ENCODE measurements at regions not wholly inside any gene's neighbourhood (a gene's known extent, or its start where the extent isn't known, plus 50 kb on each side); places are given as distances from the start of the nearest gene placed in this dataset.

GRCh38 chr5:10059556-10059955 is 190.1 kb downstream of the ATPSCKMT start:
- no peak overlapping the region for H3K4me2 ChIP-seq (ENCODE audit: low read length)
- no peaks in the 10 kb centered on the region for H3K79me2 ChIP-seq (ENCODE audit: insufficient read depth, low read length)
- H3K27ac ChIP-seq (ENCODE audit: low read depth, low read length, poor library complexity, severe bottlenecking): no peak overlapping the region
- no peaks in the 10 kb centered on the region for H3K4me1 ChIP-seq (ENCODE audit: insufficient read depth, low read length, severe bottlenecking)
- H4K20me1 ChIP-seq (ENCODE audit: insufficient read depth, low read length): no peaks in the 10 kb centered on the region
- H3K9ac ChIP-seq (ENCODE audit: low read length): no peak overlapping the region
- no peaks in the 10 kb centered on the region for H3K27me3 ChIP-seq (ENCODE audit: insufficient read depth, low read length)
- H2AFZ ChIP-seq (ENCODE audit: low read length): no peak overlapping the region
- no peaks in the 10 kb centered on the region for H3K36me3 ChIP-seq (ENCODE audit: insufficient read depth, low read length)
- no peak for TF ChIP-seq EZH2 (IDR thresholded peaks at IDR 0.05; ENCODE audit: borderline replicate concordance, low read length)
- no peaks in the 10 kb centered on the region for H3K9me3 ChIP-seq (ENCODE audit: low read length)
- no peak overlapping the region for H3K4me3 ChIP-seq (ENCODE audit: low read depth, low read length, poor library complexity, severe bottlenecking)
- no peaks in the 10 kb centered on the region for H3F3A ChIP-seq (ENCODE audit: insufficient read depth, low read length)
- no peaks in the 10 kb centered on the region for H3K9me2 ChIP-seq (ENCODE audit: low read depth, low read length)

GRCh38 chr5:10057356-10057755 is 192.3 kb downstream of the ATPSCKMT start:
- Histone ChIP-seq H3K27ac (ENCODE audit: low read depth, low read length, poor library complexity, severe bottlenecking) (no peak overlapping the region), H3K9me2 (ENCODE audit: low read depth, low read length) (no peaks in the 10 kb centered on the region), H3F3A (ENCODE audit: insufficient read depth, low read length) (no peaks in the 10 kb centered on the region), H3K4me3 (ENCODE audit: low read depth, low read length, poor library complexity, severe bottlenecking) (no peak overlapping the region), H3K4me1 (ENCODE audit: insufficient read depth, low read length, severe bottlenecking) (no peaks in the 10 kb centered on the region), H3K4me2 (ENCODE audit: low read length) (no peak overlapping the region), H3K36me3 (ENCODE audit: insufficient read depth, low read length) (no peaks in the 10 kb centered on the region), H4K20me1 (ENCODE audit: insufficient read depth, low read length) (no peaks in the 10 kb centered on the region), H3K27me3 (ENCODE audit: insufficient read depth, low read length) (no peaks in the 10 kb centered on the region), H3K9me3 (ENCODE audit: low read length) (no peaks in the 10 kb centered on the region), H3K9ac (ENCODE audit: low read length) (no peak overlapping the region), H2AFZ (ENCODE audit: low read length) (no peak overlapping the region), H3K79me2 (ENCODE audit: insufficient read depth, low read length) (no peaks in the 10 kb centered on the region)
- TF ChIP-seq CTCF (IDR thresholded peaks at IDR 0.05; ENCODE audit: low read length) (no peak), EZH2 (IDR thresholded peaks at IDR 0.05; ENCODE audit: borderline replicate concordance, low read length) (no peak)

- Histone ChIP-seq H3K4me1 (ENCODE audit: insufficient read depth, low read length, severe bottlenecking) (no peaks in the 10 kb centered on the region), H3K27me3 (ENCODE audit: insufficient read depth, low read length) (no peaks in the 10 kb centered on the region), H3F3A (ENCODE audit: insufficient read depth, low read length) (no peaks in the 10 kb centered on the region), H3K9me2 (ENCODE audit: low read depth, low read length) (no peaks in the 10 kb centered on the region), H3K79me2 (ENCODE audit: insufficient read depth, low read length) (no peaks in the 10 kb centered on the region), H3K9me3 (ENCODE audit: low read length) (no peaks in the 10 kb centered on the region), H3K4me2 (ENCODE audit: low read length) (no peak overlapping the region), H2AFZ (ENCODE audit: low read length) (no peak overlapping the region), H3K4me3 (ENCODE audit: low read depth, low read length, poor library complexity, severe bottlenecking) (no peak overlapping the region), H3K36me3 (ENCODE audit: insufficient read depth, low read length) (no peaks in the 10 kb centered on the region), H3K9ac (ENCODE audit: low read length) (no peak overlapping the region), H4K20me1 (ENCODE audit: insufficient read depth, low read length) (no peaks in the 10 kb centered on the region), H3K27ac (ENCODE audit: low read depth, low read length, poor library complexity, severe bottlenecking) (no peak overlapping the region)
- no peak for TF ChIP-seq CTCF (IDR thresholded peaks at IDR 0.05; ENCODE audit: low read length)
- TF ChIP-seq EZH2 (IDR thresholded peaks at IDR 0.05; ENCODE audit: borderline replicate concordance, low read length): no peak
Observed at GRCh38 chr5:10056228-10056760, 193.4 kb downstream of the ATPSCKMT start.

GRCh38 chr5:10049858-10050455 is 199.7 kb downstream of the ATPSCKMT start:
- Histone ChIP-seq H3K9me2 (ENCODE audit: low read depth, low read length) (no peaks in the 10 kb centered on the region), H3K79me2 (ENCODE audit: insufficient read depth, low read length) (no peaks in the 10 kb centered on the region), H3K9ac (ENCODE audit: low read length) (no peak overlapping the region), H3F3A (ENCODE audit: insufficient read depth, low read length) (no peaks in the 10 kb centered on the region), H3K9me3 (ENCODE audit: low read length) (no peaks in the 10 kb centered on the region), H4K20me1 (ENCODE audit: insufficient read depth, low read length) (no peaks in the 10 kb centered on the region), H3K27ac (ENCODE audit: low read depth, low read length, poor library complexity, severe bottlenecking) (no peak overlapping the region), H3K4me2 (ENCODE audit: low read length) (no peak overlapping the region), H3K27me3 (ENCODE audit: insufficient read depth, low read length) (no peaks in the 10 kb centered on the region), H3K4me3 (ENCODE audit: low read depth, low read length, poor library complexity, severe bottlenecking) (no peak overlapping the region), H3K36me3 (ENCODE audit: insufficient read depth, low read length) (no peaks in the 10 kb centered on the region), H2AFZ (ENCODE audit: low read length) (no peak overlapping the region), H3K4me1 (ENCODE audit: insufficient read depth, low read length, severe bottlenecking) (no peaks in the 10 kb centered on the region)
- TF ChIP-seq CTCF (IDR thresholded peaks at IDR 0.05; ENCODE audit: low read length): no peak
- no peak for TF ChIP-seq EZH2 (IDR thresholded peaks at IDR 0.05; ENCODE audit: borderline replicate concordance, low read length)
